ENCODE measurements at regions not wholly inside any gene's neighbourhood (a gene's known extent, or its start where the extent isn't known, plus 50 kb on each side); places are given as distances from the start of the nearest gene placed in this dataset.
"Not testable (repeated sequence)": the region's sequence is repeated elsewhere in the genome, so short reads cannot be mapped to it uniquely, and the experiment has no call there.

GRCh38 chr2:52294628-52295027, 1262.7 kb upstream of the NRXN1 start:
- DNase-seq (ENCODE audit: low spot score): no peak

DNA sequence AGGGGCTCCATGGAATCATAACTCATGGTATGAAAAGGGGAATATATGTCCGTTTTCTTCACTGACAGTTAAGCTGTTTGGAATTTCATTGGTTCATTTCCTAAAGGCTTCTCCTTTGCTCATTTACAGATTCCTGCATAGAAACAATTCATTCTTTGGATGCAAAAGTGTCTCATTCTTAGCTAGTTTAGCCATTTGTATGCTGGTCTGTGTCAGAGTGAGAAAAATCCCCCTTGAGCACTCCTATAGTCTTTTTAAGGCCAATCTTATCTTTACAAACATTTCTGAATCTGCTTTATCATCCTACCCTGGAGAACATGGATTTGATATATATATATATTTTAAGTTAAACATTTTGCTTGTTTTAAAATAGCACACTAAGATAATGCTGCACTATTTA, 1260.9 kb upstream of the NRXN1 start:
- DNase-seq (ENCODE audit: low spot score): no peak

- DNase-seq (ENCODE audit: low spot score): no peak
Measured at GRCh38 chr2:52289741-52290140, 1257.8 kb upstream of the NRXN1 start.

- no peak for DNase-seq (ENCODE audit: low spot score)
Measured at GRCh38 chr2:52288596-52288995, 1256.7 kb upstream of the NRXN1 start.

DNA sequence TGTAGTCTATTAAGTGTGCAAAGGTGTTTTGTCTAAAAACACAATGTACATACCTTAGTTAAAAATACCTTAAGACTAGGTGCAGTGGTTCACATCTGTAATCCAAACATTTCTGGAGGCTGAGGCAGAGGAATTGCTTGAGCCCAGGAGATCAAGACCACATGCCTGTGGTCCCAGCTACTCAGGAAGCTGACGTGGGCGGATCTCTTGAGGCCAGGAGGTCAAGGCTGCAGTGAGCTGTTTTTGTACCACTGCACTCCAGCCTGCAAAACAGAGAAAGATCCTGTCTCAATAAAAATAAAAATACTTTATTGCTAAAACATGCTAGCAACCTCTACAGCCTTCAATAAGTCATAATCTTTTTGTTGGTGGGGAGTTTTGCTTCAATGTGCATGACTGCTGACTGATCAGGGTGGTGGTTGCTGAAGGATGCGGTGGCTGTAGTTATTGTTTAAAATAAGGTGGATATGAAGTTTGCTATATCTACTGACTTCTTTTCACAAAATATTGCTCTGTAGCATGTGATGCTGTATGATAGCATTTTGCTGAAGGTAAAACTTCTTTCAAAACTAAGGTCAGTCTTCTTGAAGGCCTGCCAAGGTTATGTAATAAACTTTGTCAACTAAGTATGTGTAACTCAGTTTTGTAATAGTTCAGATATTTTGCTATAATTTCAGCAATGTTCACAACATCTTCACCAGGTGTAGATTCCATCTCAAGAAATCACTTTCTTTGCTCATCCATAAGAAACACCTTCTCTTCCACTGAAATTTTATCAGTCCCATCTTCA, 1238.0 kb upstream of the NRXN1 start:
- DNase-seq (ENCODE audit: low spot score): no peak

GRCh38 chr2:52264911-52265310, 1233.0 kb upstream of the NRXN1 start:
- no peak for DNase-seq (ENCODE audit: low spot score)

DNA sequence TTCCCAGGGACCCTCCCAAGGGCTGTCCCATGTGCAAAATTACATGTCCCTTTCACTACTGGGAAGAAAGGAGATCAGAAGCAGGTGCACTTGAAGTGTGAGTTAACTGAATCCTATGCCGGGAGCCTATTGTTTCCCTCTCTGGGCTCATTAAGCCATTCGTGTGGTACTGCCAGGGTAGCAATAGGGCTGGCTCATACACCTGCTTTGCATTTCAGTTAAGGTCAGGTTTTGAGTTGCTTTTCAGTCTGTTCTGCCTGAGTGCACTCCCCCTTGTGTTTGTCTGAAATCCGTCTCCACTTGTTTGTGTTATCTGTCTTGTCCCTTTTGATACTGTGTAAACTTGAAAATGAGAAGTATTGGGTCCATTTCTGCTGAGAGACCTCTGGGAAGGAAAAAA, 1232.6 kb upstream of the NRXN1 start:
- no peak for DNase-seq (ENCODE audit: low spot score)

- DNase-seq (ENCODE audit: low spot score): no peak
Measured at GRCh38 chr2:52260904-52261303, 1229.0 kb upstream of the NRXN1 start.

GRCh38 chr2:52258967-52259366, 1227.0 kb upstream of the NRXN1 start:
- DNase-seq (ENCODE audit: low spot score): not testable (repeated sequence)

GRCh38 chr2:52258038-52258437, 1226.1 kb upstream of the NRXN1 start:
- no peak for DNase-seq (ENCODE audit: low spot score)

DNA sequence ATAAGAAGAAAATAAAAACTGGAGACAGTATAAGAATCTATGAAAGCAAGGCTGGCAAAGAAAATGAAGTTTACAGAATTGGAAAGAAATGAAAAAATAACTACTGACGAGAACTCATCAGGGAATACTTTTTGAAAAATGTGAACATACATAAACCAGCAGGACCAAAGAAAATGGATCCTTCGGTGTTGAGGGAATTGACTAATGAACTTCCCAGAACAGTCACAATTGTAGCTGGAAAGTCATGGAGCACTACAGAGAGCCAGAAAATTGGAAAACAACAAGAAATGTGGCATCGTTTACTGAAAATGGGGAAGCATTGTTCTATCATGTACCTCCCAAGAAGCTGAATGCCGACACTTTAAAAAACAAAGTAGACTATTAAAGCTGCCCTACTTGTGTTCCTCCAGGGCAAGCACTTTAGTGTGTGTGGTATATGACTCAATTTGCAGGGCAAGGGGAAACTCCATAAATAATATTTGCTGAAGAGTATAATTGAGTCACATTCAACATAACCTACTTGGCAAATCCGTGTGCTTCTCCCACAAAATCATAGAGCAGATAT, 1221.6 kb upstream of the NRXN1 start:
- DNase-seq (ENCODE audit: low spot score): no peak

- no peak for DNase-seq (ENCODE audit: low spot score)
Measured at GRCh38 chr2:52238782-52239181, 1206.8 kb upstream of the NRXN1 start.

DNA sequence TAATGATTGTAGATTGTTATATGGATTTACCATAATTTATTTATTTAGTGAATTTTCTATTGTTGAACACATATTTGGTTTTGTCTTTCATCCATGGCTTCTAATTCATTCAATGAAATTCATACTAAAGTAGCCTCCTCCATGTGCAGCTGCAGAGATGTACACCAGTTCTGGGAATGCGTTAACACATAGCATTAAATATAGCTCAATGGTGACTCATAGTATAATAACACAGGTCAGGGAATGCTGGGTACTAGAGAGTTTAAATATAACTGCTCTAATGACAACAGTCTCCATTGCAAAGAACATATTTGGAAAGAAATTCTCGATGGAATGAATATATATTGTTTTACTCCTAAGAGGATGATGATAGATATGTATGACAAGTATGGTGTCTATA, 1190.2 kb upstream of the NRXN1 start:
- no peak for DNase-seq (ENCODE audit: low spot score)

DNA sequence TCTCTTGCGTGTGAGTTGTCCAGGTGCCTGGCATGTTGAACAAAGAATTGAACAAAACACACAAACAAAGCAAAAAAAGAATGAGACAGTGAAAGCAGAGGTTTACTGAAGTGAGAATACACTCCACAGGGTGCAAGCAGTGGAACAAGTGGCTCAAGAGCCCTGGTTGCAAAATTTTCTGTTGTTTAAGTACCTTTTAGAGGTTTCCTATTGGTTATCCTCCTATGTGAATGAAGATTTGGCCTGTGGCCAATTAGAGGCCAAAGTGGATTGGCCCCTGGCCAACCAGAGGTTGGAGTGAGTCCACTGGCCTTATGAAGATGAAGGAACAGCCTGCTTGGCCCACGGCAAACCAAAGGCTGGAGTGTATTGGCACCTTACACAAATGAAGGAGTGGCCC, 1188.5 kb upstream of the NRXN1 start:
- DNase-seq (ENCODE audit: low spot score): no peak

DNA sequence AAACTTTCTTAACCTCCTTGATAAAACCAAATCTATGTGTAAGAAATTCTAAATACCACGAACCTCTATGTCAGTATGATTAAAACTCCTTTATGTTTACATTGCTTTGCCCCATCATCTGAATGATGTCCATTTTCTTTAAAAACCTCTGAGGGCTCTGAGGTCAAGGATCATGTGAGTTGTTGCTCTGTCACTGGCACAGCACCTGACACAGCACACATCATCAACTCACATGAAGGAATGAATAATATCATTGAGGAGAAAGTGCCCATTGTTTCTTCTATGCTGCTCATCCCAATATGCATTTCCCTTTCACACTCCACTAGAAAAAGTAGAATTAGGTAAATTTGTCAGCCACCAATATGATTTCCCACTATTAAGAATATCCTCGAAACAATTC, 1178.7 kb upstream of the NRXN1 start:
- DNase-seq (ENCODE audit: low spot score): no peak

GRCh38 chr2:52210161-52210560, 1178.2 kb upstream of the NRXN1 start:
- no peak for DNase-seq (ENCODE audit: low spot score)

GRCh38 chr2:52194342-52194741, 1162.4 kb upstream of the NRXN1 start:
- no peak for DNase-seq (ENCODE audit: low spot score)

DNA sequence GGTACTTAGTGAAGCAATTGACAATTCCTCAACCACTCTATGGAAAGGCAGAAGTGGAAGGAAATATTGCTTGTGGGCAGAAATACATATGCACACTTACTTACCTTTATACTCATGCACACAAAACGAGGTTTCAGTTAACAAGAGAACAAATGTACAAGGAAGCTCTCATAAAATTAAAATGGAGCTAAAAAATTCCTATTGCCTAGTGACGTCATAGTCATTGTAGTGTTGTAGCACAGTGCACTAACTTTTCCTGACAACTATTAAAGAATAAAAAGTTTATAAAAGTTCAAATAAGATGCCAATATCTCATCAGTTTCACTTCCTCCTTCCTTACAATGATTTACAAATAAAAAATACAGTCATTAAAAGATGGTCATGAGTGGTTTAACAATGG, 1161.9 kb upstream of the NRXN1 start:
- no peak for DNase-seq (ENCODE audit: low spot score)

GRCh38 chr2:52192656-52193055, 1160.7 kb upstream of the NRXN1 start:
- no peak for DNase-seq (ENCODE audit: low spot score)

- no peak for DNase-seq (ENCODE audit: low spot score)
Measured at GRCh38 chr2:52181080-52181479, 1149.1 kb upstream of the NRXN1 start.

DNA sequence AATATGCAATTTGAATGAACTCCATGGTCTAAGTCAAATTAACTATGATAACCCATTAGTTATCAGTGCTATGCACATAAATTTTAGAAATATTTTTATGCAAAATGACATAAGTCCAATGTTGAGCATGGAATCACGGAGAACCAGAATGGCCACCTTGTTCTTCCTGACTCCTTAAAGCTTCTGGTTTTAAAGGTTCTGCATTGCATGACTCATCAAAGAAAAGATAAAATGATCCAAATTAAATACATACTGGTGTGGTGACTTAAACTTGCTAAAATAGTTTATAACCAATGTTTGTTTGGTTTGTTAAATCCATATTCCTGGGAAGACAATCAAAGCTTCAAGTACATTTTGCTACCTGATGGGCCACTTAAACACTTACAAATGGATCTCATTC, 1146.9 kb upstream of the NRXN1 start:
- DNase-seq (ENCODE audit: low spot score): no peak

DNA sequence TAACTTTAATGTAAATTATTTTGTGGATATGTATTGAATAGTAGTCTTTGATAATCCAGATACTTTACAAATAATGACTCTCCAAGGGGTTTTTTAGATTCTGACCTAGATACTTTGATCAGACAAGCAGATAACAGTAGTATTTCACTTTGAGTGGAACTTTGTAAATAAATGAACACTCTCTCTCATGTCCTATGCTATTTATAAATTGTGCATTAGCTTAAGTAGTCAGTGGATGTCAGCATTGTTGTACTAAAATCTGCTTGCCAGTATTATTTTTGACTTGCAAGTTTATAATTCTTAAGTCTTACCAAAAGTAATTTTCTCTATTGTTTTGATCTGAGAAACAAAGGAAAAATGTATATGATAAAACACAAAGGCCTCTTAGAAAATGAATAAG, 1113.1 kb upstream of the NRXN1 start:
- no peak for DNase-seq (ENCODE audit: low spot score)

GRCh38 chr2:52144590-52144989, 1112.7 kb upstream of the NRXN1 start:
- no peak for DNase-seq (ENCODE audit: low spot score)

GRCh38 chr2:52141076-52141475, 1109.1 kb upstream of the NRXN1 start:
- DNase-seq (ENCODE audit: low spot score): no peak

All from pons (tissue), 1 donor.